HUES48 (cell line): ENCODE measurements at regions not wholly inside any gene's neighbourhood (a gene's known extent, or its start where the extent isn't known, plus 50 kb on each side); places are given as distances from the start of the nearest gene placed in this dataset.

Experiments
- H3K27ac ChIP-seq: one replicate; pipeline ENCODE4 v1.7.0; 2013; ENCODE audit warnings: low read depth, low read length, inconsistent platforms
- H3K27me3 ChIP-seq: 2 replicates; pipeline ENCODE4 v1.6.1; 2013; ENCODE audit warnings: mild to moderate bottlenecking, low read length; ENCODE audit not compliant: control insufficient read depth, insufficient read depth
- H3K36me3 ChIP-seq: 2 replicates; pipeline ENCODE4 v1.6.1; 2013; ENCODE audit warnings: low read length; ENCODE audit not compliant: control insufficient read depth, insufficient read depth
- H3K4me1 ChIP-seq: 2 replicates; pipeline ENCODE4 v1.6.1; 2013; ENCODE audit warnings: mild to moderate bottlenecking, low read length; ENCODE audit not compliant: control insufficient read depth, insufficient read depth
- H3K4me3 ChIP-seq: 2 replicates; pipeline ENCODE4 v1.5.1; 2013; ENCODE audit warnings: mild to moderate bottlenecking, low read depth, low read length
- H3K9ac ChIP-seq: 2 replicates; pipeline ENCODE4 v1.6.1; 2013; ENCODE audit warnings: mild to moderate bottlenecking, low read depth, low read length, moderate library complexity
- H3K9me3 ChIP-seq: 2 replicates; pipeline ENCODE4 v1.6.1; 2013; ENCODE audit warnings: low read length; ENCODE audit not compliant: control insufficient read depth, insufficient read depth

DNA sequence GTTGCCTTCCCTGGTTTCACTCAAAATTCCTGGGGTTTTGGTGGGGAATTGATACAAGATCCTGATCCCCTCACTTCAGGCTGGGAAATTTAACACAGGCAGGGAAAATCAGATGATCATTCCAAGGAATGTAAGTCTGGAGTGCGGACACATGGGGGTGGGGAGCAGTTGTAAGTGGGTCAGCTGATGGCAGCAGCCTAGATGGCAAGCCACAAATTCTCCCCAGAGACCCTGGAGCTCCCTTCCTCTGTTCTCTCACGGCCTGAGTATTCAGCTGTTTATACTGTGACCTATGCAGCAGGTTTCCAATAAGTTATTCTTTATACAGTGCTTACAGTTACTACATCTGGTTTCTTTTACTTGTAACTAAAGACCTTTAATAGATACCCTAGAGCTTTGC lies 144.9 kb downstream of the SH3BGRL2 start:
- Histone ChIP-seq H3K36me3 (no peaks in the 10 kb centered on the region), H3K9me3 (no peaks in the 10 kb centered on the region), H3K9ac (no peak overlapping the region), H3K4me3 (no peak overlapping the region), H3K4me1 (no peaks in the 10 kb centered on the region), H3K27ac (no peak overlapping the region), H3K27me3 (peaks cover 3% of the 10 kb centered on the region; the same call in 1 of the 2 replicates)

DNA sequence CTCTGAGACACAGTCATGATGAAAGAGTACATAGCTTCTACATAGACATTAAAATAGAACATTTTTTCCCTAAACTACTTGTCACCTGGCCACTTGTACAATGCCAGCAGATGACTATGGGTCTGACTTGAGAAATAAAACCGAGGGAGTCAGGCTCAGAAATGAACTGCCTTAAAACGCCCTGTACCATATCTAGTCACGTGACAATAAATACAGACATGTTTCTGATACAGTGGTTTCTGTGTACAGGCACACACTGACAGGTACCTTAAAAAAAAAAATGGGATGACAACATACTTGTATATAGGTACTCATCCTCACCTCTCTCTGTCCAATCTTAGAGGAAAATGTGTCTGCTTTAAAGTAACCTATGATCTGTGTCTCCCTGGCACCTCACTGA lies 144.1 kb downstream of the SH3BGRL2 start:
- Histone ChIP-seq H3K36me3 (no peaks in the 10 kb centered on the region), H3K27me3 (peaks cover 3% of the 10 kb centered on the region; the same call in 1 of the 2 replicates), H3K9ac (no peak overlapping the region), H3K9me3 (no peaks in the 10 kb centered on the region), H3K4me3 (no peak overlapping the region), H3K27ac (no peak overlapping the region), H3K4me1 (no peaks in the 10 kb centered on the region)

DNA sequence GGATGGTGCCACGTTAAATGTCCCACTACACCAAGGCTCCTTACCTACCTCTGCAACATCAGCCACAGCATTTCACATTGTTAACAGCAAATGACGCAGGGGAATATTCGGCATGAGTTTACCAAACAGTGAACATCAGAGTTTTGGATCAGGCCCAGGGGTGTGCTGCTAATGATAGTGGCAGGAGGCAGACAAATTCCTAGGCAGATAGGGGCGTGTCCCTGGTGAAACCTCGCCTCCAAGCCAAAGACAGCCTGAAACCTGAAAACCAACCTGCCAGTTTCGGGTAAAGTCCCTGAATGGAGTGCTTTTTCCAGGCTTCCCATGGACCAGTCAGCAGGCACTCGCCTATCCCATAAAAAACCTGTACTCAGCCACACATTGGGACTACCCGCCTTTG lies 133.6 kb downstream of the SH3BGRL2 start:
- no peaks in the 10 kb centered on the region for H3K27me3 ChIP-seq
- no peak overlapping the region for H3K27ac ChIP-seq
- no peaks in the 10 kb centered on the region for H3K4me1 ChIP-seq
- H3K36me3 ChIP-seq: no peaks in the 10 kb centered on the region
- H3K9ac ChIP-seq: no peak overlapping the region
- H3K4me3 ChIP-seq: no peak overlapping the region
- H3K9me3 ChIP-seq: peaks cover 10% of the 10 kb centered on the region

DNA sequence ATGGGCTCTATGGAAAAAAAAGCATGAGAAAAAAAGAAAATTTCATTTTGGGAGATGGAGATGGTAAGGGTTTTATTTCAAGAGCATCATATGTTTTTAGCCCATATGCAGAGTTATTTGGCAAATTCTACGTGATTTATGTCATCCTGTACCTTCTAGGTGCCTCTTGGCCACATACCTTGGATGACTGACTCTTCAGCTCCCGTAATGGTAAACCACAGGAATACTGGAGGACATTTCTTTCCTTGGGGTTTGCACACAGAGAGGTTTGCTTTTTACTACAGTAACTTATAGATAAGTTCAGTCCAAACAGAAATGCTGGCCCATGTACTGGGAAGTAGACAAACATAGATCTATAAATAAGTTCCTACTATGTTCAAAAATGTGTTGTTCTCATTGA lies 132.2 kb downstream of the SH3BGRL2 start:
- Histone ChIP-seq H3K27me3 (no peaks in the 10 kb centered on the region), H3K9me3 (peaks cover 10% of the 10 kb centered on the region), H3K4me1 (no peaks in the 10 kb centered on the region), H3K9ac (no peak overlapping the region), H3K27ac (no peak overlapping the region), H3K36me3 (no peaks in the 10 kb centered on the region), H3K4me3 (no peak overlapping the region)

DNA sequence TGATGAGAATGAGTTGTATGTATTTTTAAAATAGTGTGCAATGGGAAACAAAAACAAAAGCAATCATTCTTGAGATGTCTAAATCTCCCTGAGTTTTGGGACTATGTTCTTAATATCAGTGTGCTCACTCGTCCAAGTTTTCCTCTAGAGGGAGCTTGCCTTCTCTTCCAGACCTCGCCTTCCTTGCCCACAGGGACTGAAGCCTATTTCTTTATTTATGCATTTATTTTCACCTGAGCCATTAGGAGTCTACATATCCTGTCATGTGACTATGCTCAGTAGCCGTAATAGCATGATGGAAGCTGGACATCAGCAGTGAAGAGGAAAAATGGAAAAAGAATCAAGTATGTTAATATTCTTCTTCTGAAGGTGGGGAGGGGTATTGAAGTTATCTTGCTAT lies 131.2 kb downstream of the SH3BGRL2 start:
- H3K9me3 ChIP-seq: peaks cover 10% of the 10 kb centered on the region

DNA sequence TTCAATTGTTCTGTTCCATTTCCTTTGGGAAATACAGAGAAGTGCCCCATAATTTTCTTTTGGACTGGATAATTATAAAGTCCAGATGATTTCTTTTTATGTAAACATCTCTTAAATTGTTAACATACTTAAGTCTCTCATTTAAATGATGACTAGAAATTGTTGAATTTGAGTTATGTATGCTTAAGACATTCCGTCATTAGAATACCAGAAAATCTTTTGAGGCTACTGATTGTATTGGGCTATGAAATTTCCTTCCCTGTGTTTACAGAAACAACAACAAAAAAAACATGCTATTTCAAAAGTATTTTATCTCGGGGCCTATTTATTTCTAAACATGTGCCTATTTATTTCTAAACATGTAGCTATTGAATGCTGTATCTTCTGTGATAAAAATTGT lies 125.4 kb downstream of the SH3BGRL2 start:
- H3K4me3 ChIP-seq: no peak overlapping the region
- no peaks in the 10 kb centered on the region for H3K9me3 ChIP-seq
- H3K9ac ChIP-seq: no peak overlapping the region
- H3K4me1 ChIP-seq: peaks cover 3% of the 10 kb centered on the region; the same call in 1 of the 2 replicates
- no peaks in the 10 kb centered on the region for H3K27me3 ChIP-seq
- no peak overlapping the region for H3K27ac ChIP-seq
- H3K36me3 ChIP-seq: no peaks in the 10 kb centered on the region

More for the DNA sequence above, 131.2 kb downstream of the SH3BGRL2 start:
- Histone ChIP-seq H3K27ac (no peak overlapping the region), H3K4me1 (no peaks in the 10 kb centered on the region), H3K36me3 (no peaks in the 10 kb centered on the region), H3K4me3 (no peak overlapping the region), H3K9ac (no peak overlapping the region), H3K27me3 (no peaks in the 10 kb centered on the region)

DNA sequence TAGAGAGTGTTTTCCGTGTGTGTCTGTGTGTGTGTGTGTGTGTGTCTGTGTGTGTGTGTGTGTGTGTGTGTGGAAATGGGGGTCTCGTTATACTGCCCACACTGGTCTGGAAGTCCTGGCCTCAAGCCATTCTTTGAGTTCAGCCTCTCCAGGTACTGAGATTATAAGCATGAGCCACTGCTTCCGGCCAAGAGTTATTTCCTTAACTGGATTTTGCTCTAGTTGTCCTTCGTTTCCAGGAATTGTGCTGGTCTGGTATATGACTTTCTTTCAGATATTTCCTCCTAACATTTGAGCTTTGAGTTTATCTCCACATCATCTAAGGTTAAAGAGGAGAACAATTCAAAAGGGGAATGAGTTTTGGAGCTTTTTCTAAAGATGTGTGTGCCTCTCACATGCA lies 124.8 kb downstream of the SH3BGRL2 start:
- Histone ChIP-seq H3K36me3 (no peaks in the 10 kb centered on the region), H3K9me3 (no peaks in the 10 kb centered on the region), H3K27ac (no peak overlapping the region), H3K4me3 (no peak overlapping the region), H3K9ac (no peak overlapping the region), H3K27me3 (no peaks in the 10 kb centered on the region), H3K4me1 (peaks cover 7% of the 10 kb centered on the region; the same call in 1 of the 2 replicates)
